Amygdala (tissue), 56 donors: ENCODE measurements at regions not wholly inside any gene's neighbourhood (a gene's known extent, or its start where the extent isn't known, plus 50 kb on each side); places are given as distances from the start of the nearest gene placed in this dataset.

ENCODE experiments used
- DNase-seq, 56 donors: peaks; one replicate each; lab custom pipeline; 2025; lab: John Stamatoyannopoulos, UW

DNA sequence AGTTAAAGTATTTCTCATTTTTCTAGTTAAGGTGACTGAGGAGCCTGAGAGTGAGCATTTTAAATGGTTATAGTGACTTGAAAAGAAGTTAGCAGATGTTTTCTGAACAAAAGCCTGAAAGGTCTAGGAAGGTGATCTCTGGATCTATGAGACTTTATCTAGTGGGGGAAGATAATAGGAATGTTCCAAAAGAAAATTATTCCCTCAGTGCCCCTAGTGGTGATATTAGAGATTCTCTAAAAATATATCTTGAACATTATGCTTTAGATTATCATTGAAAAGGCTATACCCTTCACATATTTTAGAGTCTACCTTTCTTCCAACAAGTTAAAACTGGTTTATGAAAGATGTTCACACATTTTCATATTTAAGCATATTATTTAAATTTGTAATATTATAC is 69.0 kb upstream of the SPANXN1 start:
- no peak for DNase-seq

DNA sequence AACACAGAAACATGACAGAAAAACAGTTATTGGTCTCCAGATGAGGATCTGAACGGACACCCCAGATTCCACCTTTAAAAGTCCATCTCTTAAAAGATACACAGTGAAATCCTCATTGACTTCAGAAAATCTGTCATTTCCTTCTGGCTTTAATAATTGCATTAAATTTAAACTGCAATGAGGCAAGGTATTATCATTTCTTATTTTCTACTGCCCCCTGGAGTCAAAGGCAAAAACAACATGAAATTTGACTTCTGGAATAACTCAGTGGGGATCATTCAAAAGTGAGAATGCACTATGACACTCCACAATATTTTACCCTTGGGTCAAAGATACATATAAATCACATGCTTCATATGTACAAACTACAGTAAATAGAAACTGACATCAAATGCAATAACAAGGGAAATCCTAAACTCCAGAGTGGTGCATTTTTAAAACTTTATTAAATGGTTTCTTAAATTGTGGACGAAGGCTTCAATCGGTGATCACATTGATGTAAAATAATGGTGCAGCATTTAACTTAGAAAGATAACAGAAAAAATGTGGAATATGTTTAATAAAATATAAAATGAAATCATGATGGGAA is 56.4 kb upstream of the SPANXN1 start:
- peak in 1 of 56 donors; percentile 0 for DNase-seq
